Progenitor cell of endocrine pancreas (in vitro differentiated cells): ENCODE measurements at regions not wholly inside any gene's neighbourhood (a gene's known extent, or its start where the extent isn't known, plus 50 kb on each side); places are given as distances from the start of the nearest gene placed in this dataset.
A peak's percentile ranks its signal among the peaks of the same experiment; 100 is the strongest.

Experiments
- DNase-seq: peaks from one replicate; pipeline ENCODE4 v3.0.0; 2021; ENCODE audit warnings: low spot score; ENCODE audit not compliant: unreplicated experiment
- H3K27ac Mint-ChIP-seq: 2 replicates; pipeline ENCODE4 v1.8.0; 2021; ENCODE audit warnings: mild to moderate bottlenecking, moderate library complexity, mixed read lengths
- H3K27me3 Mint-ChIP-seq: 2 replicates; pipeline ENCODE4 v1.8.0; 2021; ENCODE audit warnings: mixed read lengths
- H3K36me3 Mint-ChIP-seq: 2 replicates; pipeline ENCODE4 v1.8.0; 2022; ENCODE audit warnings: mixed read lengths; ENCODE audit not compliant: insufficient read depth
- H3K4me1 Mint-ChIP-seq: 2 replicates; pipeline ENCODE4 v1.8.0; 2021; ENCODE audit warnings: low read depth, mixed read lengths
- H3K4me3 Mint-ChIP-seq: 2 replicates; pipeline ENCODE4 v1.8.0; 2021; ENCODE audit warnings: low read depth, mild to moderate bottlenecking, moderate library complexity, mixed read lengths
- H3K9me3 Mint-ChIP-seq: 2 replicates; pipeline ENCODE4 v1.8.0; 2021; ENCODE audit warnings: low read depth, mixed read lengths
- TF ChIP-seq, protein P1 (sequence below): fragments of 200-600 bp; sonication (generic); IDR thresholded peaks from one replicate; pipeline ENCODE4 v1.5.0; 2021; ENCODE audit warnings: antibody characterized with exemption, mild to moderate bottlenecking; ENCODE audit not compliant: unreplicated experiment

DNA sequence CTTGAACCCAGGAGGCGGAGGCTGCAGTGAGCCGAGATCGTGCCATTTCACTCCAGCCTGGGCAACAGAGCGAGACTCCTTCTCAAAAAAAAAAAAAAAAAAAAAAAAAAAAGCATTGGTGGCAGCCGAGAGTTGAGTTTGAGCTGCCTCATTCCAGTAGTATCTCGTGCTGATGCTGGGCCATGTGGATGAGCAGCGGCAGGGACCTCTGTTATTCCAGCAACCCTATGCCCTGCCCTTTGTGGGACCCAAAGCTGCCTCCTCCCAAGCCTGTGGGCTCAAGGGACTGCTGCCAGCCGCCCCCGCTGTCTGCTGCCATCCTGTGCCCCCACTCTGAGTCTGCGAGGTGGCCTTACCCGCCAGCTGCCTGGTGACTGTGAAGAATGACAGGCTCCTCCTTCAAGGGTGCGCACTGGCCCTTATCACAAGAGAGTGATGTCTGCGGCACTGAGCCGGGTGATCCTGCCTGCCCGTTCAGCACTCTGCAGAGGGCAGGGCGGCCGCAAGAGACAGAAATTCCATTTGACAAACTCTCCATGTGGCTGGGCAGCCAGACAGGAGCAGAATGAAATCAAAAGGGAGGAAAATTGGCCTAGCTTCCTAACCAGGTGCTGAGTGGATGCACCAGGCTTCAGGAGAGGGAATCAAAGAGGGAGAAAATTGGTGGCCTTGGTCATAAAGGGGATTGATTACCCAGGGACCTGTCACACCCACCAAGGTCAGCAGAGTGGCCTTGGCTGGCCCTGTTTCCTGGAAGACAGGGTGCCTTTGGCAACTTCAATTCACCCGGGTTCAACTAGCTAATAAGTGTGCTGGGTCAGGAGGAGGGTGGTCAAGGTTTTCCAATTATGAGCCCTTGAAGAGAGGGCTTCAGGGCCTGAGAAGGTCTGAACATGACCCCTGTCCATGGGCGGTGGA, 65.3 kb upstream of the ZMIZ1 start:
- Mint-ChIP-seq H3K27me3 (peaks cover 30% of the 10 kb centered on the region), H3K9me3 (no peaks in the 10 kb centered on the region), H3K4me1 (peaks cover 6% of the 10 kb centered on the region), H3K36me3 (no peaks in the 10 kb centered on the region), H3K4me3 (no peak overlapping the region), H3K27ac (peak overlapping the region; percentile 80)
- TF ChIP-seq, protein P1, sequence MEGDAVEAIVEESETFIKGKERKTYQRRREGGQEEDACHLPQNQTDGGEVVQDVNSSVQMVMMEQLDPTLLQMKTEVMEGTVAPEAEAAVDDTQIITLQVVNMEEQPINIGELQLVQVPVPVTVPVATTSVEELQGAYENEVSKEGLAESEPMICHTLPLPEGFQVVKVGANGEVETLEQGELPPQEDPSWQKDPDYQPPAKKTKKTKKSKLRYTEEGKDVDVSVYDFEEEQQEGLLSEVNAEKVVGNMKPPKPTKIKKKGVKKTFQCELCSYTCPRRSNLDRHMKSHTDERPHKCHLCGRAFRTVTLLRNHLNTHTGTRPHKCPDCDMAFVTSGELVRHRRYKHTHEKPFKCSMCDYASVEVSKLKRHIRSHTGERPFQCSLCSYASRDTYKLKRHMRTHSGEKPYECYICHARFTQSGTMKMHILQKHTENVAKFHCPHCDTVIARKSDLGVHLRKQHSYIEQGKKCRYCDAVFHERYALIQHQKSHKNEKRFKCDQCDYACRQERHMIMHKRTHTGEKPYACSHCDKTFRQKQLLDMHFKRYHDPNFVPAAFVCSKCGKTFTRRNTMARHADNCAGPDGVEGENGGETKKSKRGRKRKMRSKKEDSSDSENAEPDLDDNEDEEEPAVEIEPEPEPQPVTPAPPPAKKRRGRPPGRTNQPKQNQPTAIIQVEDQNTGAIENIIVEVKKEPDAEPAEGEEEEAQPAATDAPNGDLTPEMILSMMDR, result no peak
- no peak for DNase-seq

DNA sequence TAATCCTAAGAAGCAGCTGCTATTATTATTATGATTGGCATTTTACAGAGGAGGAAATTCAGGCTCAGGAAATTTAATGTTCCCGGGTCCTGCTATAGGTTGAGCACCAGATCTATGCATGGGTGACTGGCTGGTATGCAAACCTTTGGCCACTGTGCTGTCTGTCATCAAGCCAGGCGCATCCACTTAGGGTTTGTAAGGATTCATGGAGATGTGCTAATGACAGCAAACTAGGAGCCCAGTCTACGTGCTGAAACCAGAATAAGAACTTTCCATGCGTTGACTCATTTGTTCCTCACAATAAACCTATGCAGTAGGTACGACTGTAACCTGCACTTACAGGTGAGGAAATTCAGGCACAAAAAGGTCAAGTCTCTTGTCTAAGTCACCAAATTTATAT, 64.5 kb upstream of the ZMIZ1 start:
- TF ChIP-seq, protein P1, result no peak
- Mint-ChIP-seq H3K36me3 (no peaks in the 10 kb centered on the region), H3K9me3 (no peaks in the 10 kb centered on the region), H3K4me1 (peaks cover 8% of the 10 kb centered on the region), H3K27ac (no peak overlapping the region), H3K27me3 (peaks cover 26% of the 10 kb centered on the region), H3K4me3 (no peak overlapping the region)
- no peak for DNase-seq

DNA sequence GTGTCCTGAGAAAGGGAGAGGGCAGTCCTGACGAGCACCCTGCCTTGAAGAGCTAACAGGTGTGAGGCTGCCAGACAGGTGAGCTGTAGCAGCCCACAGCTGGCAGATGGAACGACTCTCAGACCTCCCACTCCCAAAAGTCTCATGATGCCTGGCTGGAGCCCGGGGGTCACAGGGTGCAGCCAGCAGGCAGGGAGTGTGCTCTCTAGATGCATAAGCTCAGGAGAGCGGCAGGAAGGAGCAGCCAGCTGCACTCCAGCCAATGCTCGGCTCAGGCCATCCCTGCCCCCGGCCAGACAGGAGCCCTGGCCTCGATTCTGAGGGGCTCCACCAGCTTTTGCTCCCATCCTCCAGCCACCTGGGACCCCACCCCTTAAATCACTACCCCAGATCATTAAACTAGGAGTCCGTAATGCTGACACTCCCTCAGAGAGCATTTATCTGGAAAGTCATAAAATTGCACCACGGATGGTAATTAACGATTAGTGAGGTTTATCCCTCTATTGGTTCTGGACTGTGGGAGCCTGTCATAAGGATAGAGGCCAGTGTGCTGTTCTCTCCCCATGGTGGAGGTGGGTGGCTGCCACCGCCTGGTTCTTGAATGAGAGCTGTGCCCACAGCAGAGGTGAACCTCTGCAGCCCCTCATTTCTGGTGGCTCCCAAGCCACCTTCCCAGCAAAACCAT, 63.5 kb upstream of the ZMIZ1 start:
- H3K4me1 Mint-ChIP-seq, result peaks cover 8% of the 10 kb centered on the region
- no peaks in the 10 kb centered on the region for H3K9me3 Mint-ChIP-seq
- TF ChIP-seq, protein P1, result no peak
- H3K27me3 Mint-ChIP-seq, result peaks cover 24% of the 10 kb centered on the region
- H3K36me3 Mint-ChIP-seq, result no peaks in the 10 kb centered on the region
- no peak for DNase-seq
- no peak overlapping the region for H3K4me3 Mint-ChIP-seq
- H3K27ac Mint-ChIP-seq, result no peak overlapping the region

DNA sequence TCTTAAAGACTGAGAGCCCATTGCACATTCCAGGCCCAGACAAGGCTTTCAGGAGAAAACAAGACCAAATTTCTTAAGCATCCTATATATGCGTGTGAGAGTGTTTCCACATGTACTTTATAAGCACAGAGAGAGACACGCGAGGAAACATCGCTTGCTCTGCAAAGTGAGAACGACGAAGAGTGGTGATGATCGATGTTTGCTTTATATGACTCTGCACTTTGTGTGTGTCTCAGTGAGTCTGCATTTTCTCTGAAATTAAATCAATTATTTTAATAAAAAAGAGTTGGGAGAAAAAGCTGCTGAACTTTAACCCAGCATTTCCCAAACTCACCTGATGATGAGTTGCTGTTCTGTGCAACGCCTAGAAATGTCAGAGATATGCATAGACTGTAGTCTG, 61.7 kb upstream of the ZMIZ1 start:
- H3K4me1 Mint-ChIP-seq, result peaks cover 8% of the 10 kb centered on the region
- no peak overlapping the region for H3K27ac Mint-ChIP-seq
- no peak overlapping the region for H3K4me3 Mint-ChIP-seq
- peaks cover 14% of the 10 kb centered on the region for H3K27me3 Mint-ChIP-seq
- no peaks in the 10 kb centered on the region for H3K9me3 Mint-ChIP-seq
- no peak for DNase-seq
- H3K36me3 Mint-ChIP-seq, result no peaks in the 10 kb centered on the region
- TF ChIP-seq, protein P1, result no peak

DNA sequence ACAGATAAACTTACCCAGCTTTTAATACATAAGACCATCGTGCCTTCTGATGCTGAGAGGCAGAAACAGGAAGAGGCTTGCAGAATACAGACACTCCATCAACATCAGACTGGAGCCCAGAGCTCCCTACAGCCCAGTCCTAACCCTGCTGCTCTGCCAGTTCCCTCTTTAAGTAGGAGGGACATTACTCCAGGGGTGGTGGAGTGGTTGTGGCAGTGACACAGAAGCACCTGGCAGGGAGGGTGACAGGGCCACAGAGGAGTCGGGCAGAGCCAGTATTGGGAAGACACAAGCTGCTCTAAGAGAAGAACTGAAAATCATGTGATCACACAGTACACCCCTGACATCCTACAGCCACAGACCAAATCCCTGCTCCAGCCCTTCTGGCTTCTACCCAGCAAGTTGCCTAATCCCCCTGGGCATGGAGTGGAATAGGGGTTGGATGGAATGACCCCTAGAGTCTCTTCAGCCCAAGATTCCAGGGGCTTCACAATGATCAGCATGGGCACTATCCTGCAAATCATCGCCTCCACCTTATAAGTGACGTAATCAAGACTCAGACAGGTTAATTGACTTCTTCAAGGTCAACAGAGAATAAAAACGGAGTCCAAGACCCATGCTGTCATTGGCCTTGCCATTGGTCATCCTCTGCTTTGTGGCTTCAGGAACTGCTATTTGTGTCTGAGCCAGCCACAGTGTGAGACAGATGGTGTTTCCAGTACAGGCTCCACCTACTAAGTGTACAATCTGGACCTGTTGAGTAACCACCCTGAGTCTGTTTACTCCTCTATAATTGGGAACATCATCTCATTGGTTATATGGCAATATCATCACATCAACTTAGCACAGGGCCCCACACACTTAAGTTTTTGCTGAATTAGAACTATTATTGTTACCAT, 61.1 kb upstream of the ZMIZ1 start:
- Mint-ChIP-seq H3K27ac (no peak overlapping the region), H3K4me3 (no peak overlapping the region), H3K36me3 (no peaks in the 10 kb centered on the region), H3K4me1 (peaks cover 9% of the 10 kb centered on the region), H3K27me3 (peaks cover 18% of the 10 kb centered on the region), H3K9me3 (no peaks in the 10 kb centered on the region)
- DNase-seq, result no peak
- TF ChIP-seq, protein P1, result no peak
